SK-N-SH (cell line): ENCODE measurements at regions not wholly inside any gene's neighbourhood (a gene's known extent, or its start where the extent isn't known, plus 50 kb on each side); places are given as distances from the start of the nearest gene placed in this dataset.

Experiments
- CTCF ChIP-seq: fragments of 200-600 bp; sonication (generic); IDR thresholded peaks from 2 replicates; pipeline ENCODE4 v1.6.1; 2017; ENCODE audit warnings: antibody characterized with exemption, mild to moderate bottlenecking, moderate library complexity
- EP300 ChIP-seq, 2 experiments: IDR thresholded peaks; 2 replicates each; pipeline versions ENCODE4 v1.4.0 to v1.6.1; 2012; ENCODE audit warnings: borderline replicate concordance in 1 of 2, low read depth in 1 of 2, low read length in 1 of 2
- FOSL2 ChIP-seq: IDR thresholded peaks from 2 replicates; pipeline ENCODE4 v1.4.0; 2012; ENCODE audit warnings: low read depth, mild to moderate bottlenecking, moderate library complexity, borderline replicate concordance
- MAX ChIP-seq: IDR thresholded peaks from 2 replicates; pipeline ENCODE4 v1.4.0; 2012; ENCODE audit warnings: low read depth
- MEF2A ChIP-seq: IDR thresholded peaks from 2 replicates; pipeline ENCODE4 v1.4.0; 2012; ENCODE audit warnings: low read depth, borderline replicate concordance
- POLR2AphosphoS5 ChIP-seq: IDR thresholded peaks from 2 replicates; pipeline ENCODE4 v1.6.1; 2012; ENCODE audit warnings: low read depth, low read length
- RFX5 ChIP-seq: IDR thresholded peaks from 2 replicates; pipeline ENCODE4 v1.6.1; 2012; ENCODE audit warnings: mild to moderate bottlenecking, improper control_type of control experiment, low read length
- YY1 ChIP-seq: IDR thresholded peaks from 2 replicates; pipeline ENCODE4 v1.4.0; 2012; ENCODE audit warnings: low read depth, mild to moderate bottlenecking

DNA sequence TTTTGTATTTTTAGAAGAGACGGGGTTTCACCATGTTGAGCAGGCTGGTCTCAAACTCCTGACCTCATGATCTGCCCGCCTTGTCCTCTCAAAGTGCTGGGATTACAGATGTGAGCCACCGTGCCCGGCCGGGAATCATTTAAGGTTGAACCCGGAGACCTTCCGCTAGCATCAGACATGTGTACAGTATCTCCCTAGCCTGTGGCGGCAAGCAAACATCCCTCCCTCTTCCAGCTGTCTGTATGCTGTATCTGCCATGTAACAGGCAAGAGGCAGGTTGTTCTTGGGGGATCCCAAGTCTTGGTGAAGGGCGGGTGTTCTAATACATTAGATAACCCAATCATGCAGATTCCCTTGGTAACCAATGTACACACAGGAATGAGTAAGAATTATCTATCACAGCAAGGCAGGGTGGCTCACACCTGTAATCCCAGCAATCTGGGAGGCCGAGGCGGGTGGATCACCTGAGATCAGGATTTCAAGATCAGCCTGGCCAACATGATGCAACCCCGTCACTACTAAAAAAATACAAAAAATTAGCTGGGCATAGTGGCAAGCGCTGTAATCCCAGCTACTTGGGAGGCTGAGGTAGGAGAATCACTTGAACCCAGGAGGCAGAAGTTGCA lies 58.1 kb upstream of the RBFOX2 start:
- TF ChIP-seq CTCF (no peak), POLR2AphosphoS5 (no peak), MEF2A (no peak), EP300 (IDR thresholded peaks at IDR 0.05; ENCODE audit: borderline replicate concordance in 1 of 2, low read depth in 1 of 2, low read length in 1 of 2) (no peak), MAX (no peak), YY1 (no peak), RFX5 (no peak), FOSL2 (no peak)
